PFSK-1 (cell line): ENCODE measurements at regions not wholly inside any gene's neighbourhood (a gene's known extent, or its start where the extent isn't known, plus 50 kb on each side); places are given as distances from the start of the nearest gene placed in this dataset.

Experiments used
- POLR2AphosphoS5 ChIP-seq: IDR thresholded peaks from 2 replicates; pipeline ENCODE4 v1.6.1; 2012; ENCODE audit warnings: low read depth, mild to moderate bottlenecking, control low read depth, low read length, moderate library complexity
- SIN3A ChIP-seq: IDR thresholded peaks from 2 replicates; pipeline ENCODE4 v1.6.1; 2012; ENCODE audit warnings: mild to moderate bottlenecking, low read length, moderate library complexity, borderline replicate concordance; ENCODE audit not compliant: insufficient read depth
- TAF1 ChIP-seq: IDR thresholded peaks from 2 replicates; pipeline ENCODE4 v1.6.1; 2012; ENCODE audit warnings: low read length, control low read depth, borderline replicate concordance; ENCODE audit not compliant: insufficient read depth
- TF ChIP-seq, protein P1 (sequence below), 2 experiments: IDR thresholded peaks; 2 replicates each; pipeline versions ENCODE4 v1.6.1 to v1.8.0; 2011 to 2012; ENCODE audit warnings: low read depth in 2 of 2, low read length in 2 of 2, control low read depth in 1 of 2, inconsistent platforms in 1 of 2, mild to moderate bottlenecking in 1 of 2, moderate library complexity in 1 of 2; ENCODE audit not compliant: insufficient read depth in 1 of 2

DNA sequence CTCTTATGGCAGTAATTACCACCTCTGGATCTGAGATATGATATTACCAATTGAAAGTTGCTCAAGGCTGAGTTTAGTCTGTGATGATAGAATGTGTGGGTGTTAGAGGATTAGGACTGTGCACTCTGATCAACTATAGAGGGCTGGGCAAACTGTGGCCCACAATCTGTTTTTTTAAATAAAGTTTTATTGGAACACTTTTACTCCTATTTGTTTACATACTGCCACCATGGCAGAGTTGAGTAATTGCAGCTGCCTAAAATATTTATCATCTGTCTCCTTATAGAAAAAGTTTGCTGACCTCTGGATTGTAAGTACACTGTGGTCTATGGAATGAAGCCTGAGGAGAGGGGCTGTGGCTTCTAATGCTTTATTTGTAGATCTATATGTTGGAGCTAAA, 71.5 kb upstream of the N4BP1 start:
- TF ChIP-seq, protein P1, sequence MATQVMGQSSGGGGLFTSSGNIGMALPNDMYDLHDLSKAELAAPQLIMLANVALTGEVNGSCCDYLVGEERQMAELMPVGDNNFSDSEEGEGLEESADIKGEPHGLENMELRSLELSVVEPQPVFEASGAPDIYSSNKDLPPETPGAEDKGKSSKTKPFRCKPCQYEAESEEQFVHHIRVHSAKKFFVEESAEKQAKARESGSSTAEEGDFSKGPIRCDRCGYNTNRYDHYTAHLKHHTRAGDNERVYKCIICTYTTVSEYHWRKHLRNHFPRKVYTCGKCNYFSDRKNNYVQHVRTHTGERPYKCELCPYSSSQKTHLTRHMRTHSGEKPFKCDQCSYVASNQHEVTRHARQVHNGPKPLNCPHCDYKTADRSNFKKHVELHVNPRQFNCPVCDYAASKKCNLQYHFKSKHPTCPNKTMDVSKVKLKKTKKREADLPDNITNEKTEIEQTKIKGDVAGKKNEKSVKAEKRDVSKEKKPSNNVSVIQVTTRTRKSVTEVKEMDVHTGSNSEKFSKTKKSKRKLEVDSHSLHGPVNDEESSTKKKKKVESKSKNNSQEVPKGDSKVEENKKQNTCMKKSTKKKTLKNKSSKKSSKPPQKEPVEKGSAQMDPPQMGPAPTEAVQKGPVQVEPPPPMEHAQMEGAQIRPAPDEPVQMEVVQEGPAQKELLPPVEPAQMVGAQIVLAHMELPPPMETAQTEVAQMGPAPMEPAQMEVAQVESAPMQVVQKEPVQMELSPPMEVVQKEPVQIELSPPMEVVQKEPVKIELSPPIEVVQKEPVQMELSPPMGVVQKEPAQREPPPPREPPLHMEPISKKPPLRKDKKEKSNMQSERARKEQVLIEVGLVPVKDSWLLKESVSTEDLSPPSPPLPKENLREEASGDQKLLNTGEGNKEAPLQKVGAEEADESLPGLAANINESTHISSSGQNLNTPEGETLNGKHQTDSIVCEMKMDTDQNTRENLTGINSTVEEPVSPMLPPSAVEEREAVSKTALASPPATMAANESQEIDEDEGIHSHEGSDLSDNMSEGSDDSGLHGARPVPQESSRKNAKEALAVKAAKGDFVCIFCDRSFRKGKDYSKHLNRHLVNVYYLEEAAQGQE (IDR thresholded peaks at IDR 0.05; ENCODE audit: insufficient read depth in 1 of 2, low read depth in 2 of 2, low read length in 2 of 2): no peak
- TF ChIP-seq POLR2AphosphoS5: no peak
- no peak for TF ChIP-seq TAF1
- TF ChIP-seq SIN3A: no peak
